ENCODE measurements at regions not wholly inside any gene's neighbourhood (a gene's known extent, or its start where the extent isn't known, plus 50 kb on each side); places are given as distances from the start of the nearest gene placed in this dataset.

GRCh38 chr3:71862371-71863140 is 77.6 kb upstream of the PROK2 start (continued):
- TF ChIP-seq, protein P1, sequence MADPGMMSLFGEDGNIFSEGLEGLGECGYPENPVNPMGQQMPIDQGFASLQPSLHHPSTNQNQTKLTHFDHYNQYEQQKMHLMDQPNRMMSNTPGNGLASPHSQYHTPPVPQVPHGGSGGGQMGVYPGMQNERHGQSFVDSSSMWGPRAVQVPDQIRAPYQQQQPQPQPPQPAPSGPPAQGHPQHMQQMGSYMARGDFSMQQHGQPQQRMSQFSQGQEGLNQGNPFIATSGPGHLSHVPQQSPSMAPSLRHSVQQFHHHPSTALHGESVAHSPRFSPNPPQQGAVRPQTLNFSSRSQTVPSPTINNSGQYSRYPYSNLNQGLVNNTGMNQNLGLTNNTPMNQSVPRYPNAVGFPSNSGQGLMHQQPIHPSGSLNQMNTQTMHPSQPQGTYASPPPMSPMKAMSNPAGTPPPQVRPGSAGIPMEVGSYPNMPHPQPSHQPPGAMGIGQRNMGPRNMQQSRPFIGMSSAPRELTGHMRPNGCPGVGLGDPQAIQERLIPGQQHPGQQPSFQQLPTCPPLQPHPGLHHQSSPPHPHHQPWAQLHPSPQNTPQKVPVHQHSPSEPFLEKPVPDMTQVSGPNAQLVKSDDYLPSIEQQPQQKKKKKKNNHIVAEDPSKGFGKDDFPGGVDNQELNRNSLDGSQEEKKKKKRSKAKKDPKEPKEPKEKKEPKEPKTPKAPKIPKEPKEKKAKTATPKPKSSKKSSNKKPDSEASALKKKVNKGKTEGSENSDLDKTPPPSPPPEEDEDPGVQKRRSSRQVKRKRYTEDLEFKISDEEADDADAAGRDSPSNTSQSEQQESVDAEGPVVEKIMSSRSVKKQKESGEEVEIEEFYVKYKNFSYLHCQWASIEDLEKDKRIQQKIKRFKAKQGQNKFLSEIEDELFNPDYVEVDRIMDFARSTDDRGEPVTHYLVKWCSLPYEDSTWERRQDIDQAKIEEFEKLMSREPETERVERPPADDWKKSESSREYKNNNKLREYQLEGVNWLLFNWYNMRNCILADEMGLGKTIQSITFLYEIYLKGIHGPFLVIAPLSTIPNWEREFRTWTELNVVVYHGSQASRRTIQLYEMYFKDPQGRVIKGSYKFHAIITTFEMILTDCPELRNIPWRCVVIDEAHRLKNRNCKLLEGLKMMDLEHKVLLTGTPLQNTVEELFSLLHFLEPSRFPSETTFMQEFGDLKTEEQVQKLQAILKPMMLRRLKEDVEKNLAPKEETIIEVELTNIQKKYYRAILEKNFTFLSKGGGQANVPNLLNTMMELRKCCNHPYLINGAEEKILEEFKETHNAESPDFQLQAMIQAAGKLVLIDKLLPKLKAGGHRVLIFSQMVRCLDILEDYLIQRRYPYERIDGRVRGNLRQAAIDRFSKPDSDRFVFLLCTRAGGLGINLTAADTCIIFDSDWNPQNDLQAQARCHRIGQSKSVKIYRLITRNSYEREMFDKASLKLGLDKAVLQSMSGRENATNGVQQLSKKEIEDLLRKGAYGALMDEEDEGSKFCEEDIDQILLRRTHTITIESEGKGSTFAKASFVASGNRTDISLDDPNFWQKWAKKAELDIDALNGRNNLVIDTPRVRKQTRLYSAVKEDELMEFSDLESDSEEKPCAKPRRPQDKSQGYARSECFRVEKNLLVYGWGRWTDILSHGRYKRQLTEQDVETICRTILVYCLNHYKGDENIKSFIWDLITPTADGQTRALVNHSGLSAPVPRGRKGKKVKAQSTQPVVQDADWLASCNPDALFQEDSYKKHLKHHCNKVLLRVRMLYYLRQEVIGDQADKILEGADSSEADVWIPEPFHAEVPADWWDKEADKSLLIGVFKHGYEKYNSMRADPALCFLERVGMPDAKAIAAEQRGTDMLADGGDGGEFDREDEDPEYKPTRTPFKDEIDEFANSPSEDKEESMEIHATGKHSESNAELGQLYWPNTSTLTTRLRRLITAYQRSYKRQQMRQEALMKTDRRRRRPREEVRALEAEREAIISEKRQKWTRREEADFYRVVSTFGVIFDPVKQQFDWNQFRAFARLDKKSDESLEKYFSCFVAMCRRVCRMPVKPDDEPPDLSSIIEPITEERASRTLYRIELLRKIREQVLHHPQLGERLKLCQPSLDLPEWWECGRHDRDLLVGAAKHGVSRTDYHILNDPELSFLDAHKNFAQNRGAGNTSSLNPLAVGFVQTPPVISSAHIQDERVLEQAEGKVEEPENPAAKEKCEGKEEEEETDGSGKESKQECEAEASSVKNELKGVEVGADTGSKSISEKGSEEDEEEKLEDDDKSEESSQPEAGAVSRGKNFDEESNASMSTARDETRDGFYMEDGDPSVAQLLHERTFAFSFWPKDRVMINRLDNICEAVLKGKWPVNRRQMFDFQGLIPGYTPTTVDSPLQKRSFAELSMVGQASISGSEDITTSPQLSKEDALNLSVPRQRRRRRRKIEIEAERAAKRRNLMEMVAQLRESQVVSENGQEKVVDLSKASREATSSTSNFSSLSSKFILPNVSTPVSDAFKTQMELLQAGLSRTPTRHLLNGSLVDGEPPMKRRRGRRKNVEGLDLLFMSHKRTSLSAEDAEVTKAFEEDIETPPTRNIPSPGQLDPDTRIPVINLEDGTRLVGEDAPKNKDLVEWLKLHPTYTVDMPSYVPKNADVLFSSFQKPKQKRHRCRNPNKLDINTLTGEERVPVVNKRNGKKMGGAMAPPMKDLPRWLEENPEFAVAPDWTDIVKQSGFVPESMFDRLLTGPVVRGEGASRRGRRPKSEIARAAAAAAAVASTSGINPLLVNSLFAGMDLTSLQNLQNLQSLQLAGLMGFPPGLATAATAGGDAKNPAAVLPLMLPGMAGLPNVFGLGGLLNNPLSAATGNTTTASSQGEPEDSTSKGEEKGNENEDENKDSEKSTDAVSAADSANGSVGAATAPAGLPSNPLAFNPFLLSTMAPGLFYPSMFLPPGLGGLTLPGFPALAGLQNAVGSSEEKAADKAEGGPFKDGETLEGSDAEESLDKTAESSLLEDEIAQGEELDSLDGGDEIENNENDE (IDR thresholded peaks at IDR 0.05; ENCODE audit: insufficient replicate concordance, low read length) = no peak
- no peak for TF ChIP-seq JUN (IDR thresholded peaks at IDR 0.05; ENCODE audit: low read depth, low read length)
- TF ChIP-seq E2F6 (IDR thresholded peaks at IDR 0.05) = no peak
- no peak for TF ChIP-seq JUND (IDR thresholded peaks at IDR 0.05; ENCODE audit: low read length)
- no peak for TF ChIP-seq NANOG (IDR thresholded peaks at IDR 0.05; ENCODE audit: insufficient read depth, low read depth, low read length, poor library complexity, severe bottlenecking)
- no peak for TF ChIP-seq POU5F1 (IDR thresholded peaks at IDR 0.05; ENCODE audit: low read depth, low read length)
- TF ChIP-seq, protein P2, sequence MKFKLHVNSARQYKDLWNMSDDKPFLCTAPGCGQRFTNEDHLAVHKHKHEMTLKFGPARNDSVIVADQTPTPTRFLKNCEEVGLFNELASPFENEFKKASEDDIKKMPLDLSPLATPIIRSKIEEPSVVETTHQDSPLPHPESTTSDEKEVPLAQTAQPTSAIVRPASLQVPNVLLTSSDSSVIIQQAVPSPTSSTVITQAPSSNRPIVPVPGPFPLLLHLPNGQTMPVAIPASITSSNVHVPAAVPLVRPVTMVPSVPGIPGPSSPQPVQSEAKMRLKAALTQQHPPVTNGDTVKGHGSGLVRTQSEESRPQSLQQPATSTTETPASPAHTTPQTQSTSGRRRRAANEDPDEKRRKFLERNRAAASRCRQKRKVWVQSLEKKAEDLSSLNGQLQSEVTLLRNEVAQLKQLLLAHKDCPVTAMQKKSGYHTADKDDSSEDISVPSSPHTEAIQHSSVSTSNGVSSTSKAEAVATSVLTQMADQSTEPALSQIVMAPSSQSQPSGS (IDR thresholded peaks at IDR 0.05; ENCODE audit: low read length) = no peak

Measured in H1 (cell line).